ENCODE measurements at regions not wholly inside any gene's neighbourhood (a gene's known extent, or its start where the extent isn't known, plus 50 kb on each side); places are given as distances from the start of the nearest gene placed in this dataset.

DNA sequence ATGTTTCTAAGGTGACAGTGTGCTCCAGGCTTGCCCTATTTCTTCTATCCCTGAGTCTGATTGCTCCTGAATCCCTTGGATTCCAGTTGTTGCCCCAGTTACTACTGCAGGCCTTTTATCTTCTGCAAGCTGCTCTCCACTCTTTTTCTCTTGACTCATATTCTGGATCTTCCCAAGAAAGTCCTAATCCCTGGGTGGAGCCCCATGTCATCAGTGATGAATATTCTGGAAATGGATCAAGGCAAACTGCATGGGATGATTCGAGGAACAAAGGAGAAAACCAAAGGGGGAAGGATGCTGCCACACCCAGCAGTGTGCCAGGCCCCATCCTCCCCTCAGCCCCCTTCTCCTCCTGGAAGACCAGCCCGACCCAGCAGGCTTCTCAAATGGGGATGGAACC, 63.3 kb upstream of the ATP2B4 start:
- no peak for FAIRE-seq
- no peak overlapping the region for H2BK20ac ChIP-seq (ENCODE audit: low read length)

More for the DNA sequence above, 63.3 kb upstream of the ATP2B4 start:
- Histone ChIP-seq H4K20me1 (replicated peaks in 1 of 2; ENCODE audit: control insufficient read depth in 1 of 2, insufficient read depth in 2 of 2, low read length in 2 of 2) (no peaks in the 10 kb centered on the region), H3K27me3 (replicated peaks in 1 of 4; ENCODE audit: control insufficient read depth in 3 of 4, extremely low read depth in 1 of 4, insufficient read depth in 3 of 4, low read length in 3 of 4) (no peaks in the 10 kb centered on the region), H2AFZ (ENCODE audit: low read length) (no peak overlapping the region), H3K4me3 (ENCODE audit: extremely low read depth in 1 of 4, insufficient read depth in 2 of 4, low read depth in 3 of 4, low read length in 4 of 4) (no peak overlapping the region), H3K79me1 (ENCODE audit: low read depth, low read length) (no peaks in the 10 kb centered on the region), H3K23me2 (ENCODE audit: low read depth, low read length) (no peaks in the 10 kb centered on the region), H3K56ac (replicated peaks; ENCODE audit: insufficient read length, low read depth, low read length) (no peak overlapping the region), H2BK12ac (ENCODE audit: low read depth, low read length) (no peak overlapping the region), H2BK120ac (replicated peaks; ENCODE audit: low read depth, low read length) (no peak overlapping the region), H3K4me2 (ENCODE audit: insufficient read depth in 1 of 2, low read depth in 2 of 2, low read length in 2 of 2) (no peak overlapping the region), H2BK5ac (ENCODE audit: low read depth, low read length) (no peak overlapping the region), H4K5ac (ENCODE audit: insufficient read length, low read depth, low read length) (no peak overlapping the region), H3K9ac (replicated peaks in 1 of 4; ENCODE audit: extremely low read depth in 1 of 4, low read depth in 3 of 4, low read length in 3 of 4) (no peak overlapping the region), H3K27ac (ENCODE audit: low read depth, low read length) (no peak overlapping the region), H3K4me1 (replicated peaks in 1 of 4; ENCODE audit: control insufficient read depth in 3 of 4, insufficient read depth in 4 of 4, low read length in 3 of 4) (no peaks in the 10 kb centered on the region; a peak in 1 of 7 replicates), H3K23ac (ENCODE audit: insufficient read length) (no peak overlapping the region), H3K9me3 (ENCODE audit: insufficient read depth in 2 of 2, low read depth in 1 of 2, low read length in 1 of 2) (no peaks in the 10 kb centered on the region), H3K18ac (ENCODE audit: extremely low read depth, low read length) (no peak overlapping the region), H2AK5ac (ENCODE audit: low read depth, low read length) (no peak overlapping the region), H3K79me2 (ENCODE audit: control insufficient read depth in 1 of 2, insufficient read depth in 2 of 2, low read length in 2 of 2) (no peaks in the 10 kb centered on the region), H3K4ac (replicated peaks; ENCODE audit: insufficient read length, low read depth, low read length) (no peak overlapping the region), H3K14ac (ENCODE audit: insufficient read length) (no peak overlapping the region), H4K91ac (replicated peaks; ENCODE audit: insufficient read length, low read length) (no peak overlapping the region), H2BK15ac (ENCODE audit: low read length) (no peak overlapping the region), H4K8ac (ENCODE audit: extremely low read depth, insufficient read depth, low read length) (no peak overlapping the region), H3K36me3 (ENCODE audit: control insufficient read depth in 2 of 4, insufficient read depth in 4 of 4, low read length in 3 of 4) (no peaks in the 10 kb centered on the region)
- 88% methylated on average over 2 of the region's 2 CpGs; no CpG with 5 or more reads in 1 of the 2 experiments for WGBS, 2 experiments (ENCODE audit: extremely low coverage in 1 of 2, insufficient coverage in 1 of 2, insufficient read length in 1 of 2, insufficient replicate concordance in 2 of 2, low coverage in 1 of 2, low lambda C conversion rate in 2 of 2, missing lambda C conversion rate in 1 of 2)
- no peak for DNase-seq (ENCODE audit: low read depth in 1 of 2, low spot score in 2 of 2)
- no peak for TF ChIP-seq CEBPB (IDR thresholded peaks at IDR 0.05; ENCODE audit: low read depth, low read length)
- ChIA-PET POLR2A (ENCODE audit: partially characterized antibody) (interaction anchor here (1.7 kb wide), 1 partner anchor 10 kb away, joined by 3 read pairs; no protein-coding TSS in a partner anchor), CTCF (ENCODE audit: partially characterized antibody) (interaction anchor here (1.7 kb wide), 1 partner anchor 12 kb away, joined by 4 read pairs; no protein-coding TSS in a partner anchor)
